Mononuclear cell (primary cell): ENCODE measurements at regions not wholly inside any gene's neighbourhood (a gene's known extent, or its start where the extent isn't known, plus 50 kb on each side); places are given as distances from the start of the nearest gene placed in this dataset.
"Not testable (repeated sequence)": the region's sequence is repeated elsewhere in the genome, so short reads cannot be mapped to it uniquely, and the experiment has no call there.

Experiments used
- H3K27me3 ChIP-seq: 2 replicates; pipeline ENCODE4 v1.6.0; 2011; ENCODE audit warnings: low read length, control low read depth; ENCODE audit not compliant: insufficient read depth
- H3K4me1 ChIP-seq: 2 replicates; pipeline ENCODE4 v1.5.1; 2011; ENCODE audit warnings: mild to moderate bottlenecking, low read length, control low read depth; ENCODE audit not compliant: insufficient read depth
- H3K4me3 ChIP-seq: 2 replicates; pipeline ENCODE4 v1.5.1; 2011; ENCODE audit warnings: mild to moderate bottlenecking, low read length, moderate library complexity
- H3K9me3 ChIP-seq: 2 replicates; pipeline ENCODE4 v1.5.1; 2011; ENCODE audit warnings: low read depth, mild to moderate bottlenecking, control low read depth, low read length

GRCh38 chr4:138352446-138352845 lies 110.3 kb upstream of the SLC7A11 start:
- not testable (repeated sequence) for H3K4me1 ChIP-seq, H3K9me3 ChIP-seq, H3K27me3 ChIP-seq, H3K4me3 ChIP-seq

GRCh38 chr4:138348055-138348454 lies 105.9 kb upstream of the SLC7A11 start:
- H3K27me3 ChIP-seq = no peaks in the 10 kb centered on the region

GRCh38 chr4:138347561-138347960 lies 105.4 kb upstream of the SLC7A11 start:
- Histone ChIP-seq H3K4me3 (no peak overlapping the region), H3K4me1 (no peaks in the 10 kb centered on the region), H3K27me3 (no peaks in the 10 kb centered on the region), H3K9me3 (no peaks in the 10 kb centered on the region)

More at GRCh38 chr4:138348055-138348454, 105.9 kb upstream of the SLC7A11 start:
- H3K9me3 ChIP-seq = no peaks in the 10 kb centered on the region
- no peak overlapping the region for H3K4me3 ChIP-seq
- no peaks in the 10 kb centered on the region for H3K4me1 ChIP-seq

- Histone ChIP-seq H3K4me1 (no peaks in the 10 kb centered on the region), H3K9me3 (no peaks in the 10 kb centered on the region), H3K27me3 (no peaks in the 10 kb centered on the region), H3K4me3 (no peak overlapping the region)
Measured at GRCh38 chr4:138344851-138345250, 102.7 kb upstream of the SLC7A11 start.

- Histone ChIP-seq H3K27me3 (no peaks in the 10 kb centered on the region), H3K9me3 (no peaks in the 10 kb centered on the region), H3K4me1 (no peaks in the 10 kb centered on the region), H3K4me3 (no peak overlapping the region)
Measured at GRCh38 chr4:138344054-138344453, 101.9 kb upstream of the SLC7A11 start.

- Histone ChIP-seq H3K4me3 (no peak overlapping the region), H3K4me1 (no peaks in the 10 kb centered on the region), H3K27me3 (no peaks in the 10 kb centered on the region), H3K9me3 (no peaks in the 10 kb centered on the region)
Measured at GRCh38 chr4:138341739-138342415, 99.7 kb upstream of the SLC7A11 start.

GRCh38 chr4:138338840-138339239 lies 96.7 kb upstream of the SLC7A11 start:
- Histone ChIP-seq H3K27me3 (no peaks in the 10 kb centered on the region), H3K4me1 (no peaks in the 10 kb centered on the region), H3K9me3 (no peaks in the 10 kb centered on the region), H3K4me3 (no peak overlapping the region)

- H3K4me3 ChIP-seq, H3K9me3 ChIP-seq, H3K4me1 ChIP-seq: not testable (repeated sequence)
Measured at GRCh38 chr4:138338222-138338621, 96.1 kb upstream of the SLC7A11 start.

GRCh38 chr4:138334346-138335016 lies 92.3 kb upstream of the SLC7A11 start:
- H3K27me3 ChIP-seq = no peaks in the 10 kb centered on the region
- no peaks in the 10 kb centered on the region for H3K4me1 ChIP-seq
- H3K4me3 ChIP-seq = no peak overlapping the region
- H3K9me3 ChIP-seq = no peaks in the 10 kb centered on the region

More at GRCh38 chr4:138338222-138338621, 96.1 kb upstream of the SLC7A11 start:
- not testable (repeated sequence) for H3K27me3 ChIP-seq

GRCh38 chr4:138332415-138332814 lies 90.3 kb upstream of the SLC7A11 start:
- not testable (repeated sequence) for H3K4me1 ChIP-seq, H3K4me3 ChIP-seq, H3K27me3 ChIP-seq, H3K9me3 ChIP-seq

GRCh38 chr4:138330531-138330930 lies 88.4 kb upstream of the SLC7A11 start:
- Histone ChIP-seq H3K9me3 (no peaks in the 10 kb centered on the region), H3K4me3 (no peak overlapping the region), H3K27me3 (no peaks in the 10 kb centered on the region), H3K4me1 (no peaks in the 10 kb centered on the region)

GRCh38 chr4:138329506-138330070 lies 87.4 kb upstream of the SLC7A11 start:
- H3K27me3 ChIP-seq = no peaks in the 10 kb centered on the region
- H3K4me3 ChIP-seq = no peak overlapping the region
- H3K4me1 ChIP-seq = no peaks in the 10 kb centered on the region
- H3K9me3 ChIP-seq = no peaks in the 10 kb centered on the region

- no peak overlapping the region for H3K4me3 ChIP-seq
- no peaks in the 10 kb centered on the region for H3K9me3 ChIP-seq
- H3K27me3 ChIP-seq = no peaks in the 10 kb centered on the region
- no peaks in the 10 kb centered on the region for H3K4me1 ChIP-seq
Measured at GRCh38 chr4:138327338-138327737, 85.2 kb upstream of the SLC7A11 start.

- Histone ChIP-seq H3K4me1 (no peaks in the 10 kb centered on the region), H3K4me3 (no peak overlapping the region), H3K27me3 (no peaks in the 10 kb centered on the region), H3K9me3 (no peaks in the 10 kb centered on the region)
Measured at GRCh38 chr4:138320831-138321230, 78.7 kb upstream of the SLC7A11 start.

- no peaks in the 10 kb centered on the region for H3K27me3 ChIP-seq
- H3K4me3 ChIP-seq = no peak overlapping the region
- H3K4me1 ChIP-seq = no peaks in the 10 kb centered on the region
- no peaks in the 10 kb centered on the region for H3K9me3 ChIP-seq
Measured at GRCh38 chr4:138320030-138320429, 77.9 kb upstream of the SLC7A11 start.
